ENCODE measurements at regions not wholly inside any gene's neighbourhood (a gene's known extent, or its start where the extent isn't known, plus 50 kb on each side); places are given as distances from the start of the nearest gene placed in this dataset.
A peak's percentile ranks its signal among the peaks of the same experiment; 100 is the strongest.

DNA sequence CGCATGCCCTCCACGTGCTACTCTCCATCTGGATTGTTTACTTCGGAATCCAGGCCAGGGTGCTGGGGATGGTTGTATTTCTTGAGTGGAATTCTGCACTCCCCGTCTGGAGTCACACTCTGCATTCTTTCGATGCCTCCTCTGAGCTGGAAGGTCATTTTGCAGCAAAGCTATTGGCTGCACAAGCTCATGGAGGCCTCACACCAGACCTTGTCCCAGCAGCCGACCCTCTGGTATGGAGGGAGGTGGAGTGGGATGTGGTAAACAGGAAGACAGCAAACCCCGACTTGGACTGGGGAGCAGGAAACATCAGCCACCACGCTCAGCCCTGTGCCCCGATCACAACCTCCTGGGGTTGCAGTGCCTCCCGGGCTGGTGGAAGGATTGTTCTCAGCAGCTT, 225.3 kb upstream of the LNX1 start:
- H3K4me3 Mint-ChIP-seq = no peak overlapping the region
- Histone ChIP-seq H3K4me2 (replicated peaks; ENCODE audit: extremely low read depth, low read length, poor library complexity, severe bottlenecking) (no peak overlapping the region), H3K36me3 (replicated peaks in 1 of 2; ENCODE audit: control insufficient read depth in 1 of 2, insufficient read depth in 2 of 2, low read length in 2 of 2) (no peaks in the 10 kb centered on the region), H3K9ac (ENCODE audit: insufficient read depth, low read length, poor library complexity, severe bottlenecking) (no peak overlapping the region), H3K9me3 (replicated peaks in 1 of 2; ENCODE audit: control insufficient read depth in 1 of 2, insufficient read depth in 1 of 2, low read length in 2 of 2) (no peaks in the 10 kb centered on the region), H3K27ac (ENCODE audit: low read depth in 1 of 2, low read length in 2 of 2) (no peak overlapping the region), H3K27me3 (ENCODE audit: control insufficient read depth in 2 of 2, insufficient read depth in 2 of 2, low read length in 2 of 2) (no peaks in the 10 kb centered on the region), H3K4me3 (replicated peaks in 1 of 3; ENCODE audit: low read depth in 2 of 3, low read length in 3 of 3) (no peak overlapping the region), H3K4me1 (ENCODE audit: control insufficient read depth in 1 of 2, insufficient read depth in 2 of 2, low read length in 2 of 2) (no peaks in the 10 kb centered on the region), H4K20me1 (ENCODE audit: insufficient read depth, low read length) (no peaks in the 10 kb centered on the region), H2AFZ (ENCODE audit: insufficient read depth, low read depth, low read length, poor library complexity, severe bottlenecking) (no peak overlapping the region), H3K79me2 (ENCODE audit: insufficient read depth, low read length) (no peaks in the 10 kb centered on the region)
- TF ChIP-seq, protein P1, sequence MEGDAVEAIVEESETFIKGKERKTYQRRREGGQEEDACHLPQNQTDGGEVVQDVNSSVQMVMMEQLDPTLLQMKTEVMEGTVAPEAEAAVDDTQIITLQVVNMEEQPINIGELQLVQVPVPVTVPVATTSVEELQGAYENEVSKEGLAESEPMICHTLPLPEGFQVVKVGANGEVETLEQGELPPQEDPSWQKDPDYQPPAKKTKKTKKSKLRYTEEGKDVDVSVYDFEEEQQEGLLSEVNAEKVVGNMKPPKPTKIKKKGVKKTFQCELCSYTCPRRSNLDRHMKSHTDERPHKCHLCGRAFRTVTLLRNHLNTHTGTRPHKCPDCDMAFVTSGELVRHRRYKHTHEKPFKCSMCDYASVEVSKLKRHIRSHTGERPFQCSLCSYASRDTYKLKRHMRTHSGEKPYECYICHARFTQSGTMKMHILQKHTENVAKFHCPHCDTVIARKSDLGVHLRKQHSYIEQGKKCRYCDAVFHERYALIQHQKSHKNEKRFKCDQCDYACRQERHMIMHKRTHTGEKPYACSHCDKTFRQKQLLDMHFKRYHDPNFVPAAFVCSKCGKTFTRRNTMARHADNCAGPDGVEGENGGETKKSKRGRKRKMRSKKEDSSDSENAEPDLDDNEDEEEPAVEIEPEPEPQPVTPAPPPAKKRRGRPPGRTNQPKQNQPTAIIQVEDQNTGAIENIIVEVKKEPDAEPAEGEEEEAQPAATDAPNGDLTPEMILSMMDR (IDR thresholded peaks at IDR 0.05) = no peak
- H3K4me1 Mint-ChIP-seq = no peaks in the 10 kb centered on the region
- no peaks in the 10 kb centered on the region for H3K36me3 Mint-ChIP-seq
- H3K27ac Mint-ChIP-seq = peak overlapping the region in 1 of 7 donors; percentile 42
- H3K9me3 Mint-ChIP-seq = peaks cover 0 to 2% (median 0%) of the 10 kb centered on the region in 7 donors
- intact Hi-C loops (cut with micrococcal nuclease) = no loop called here
- 38% methylated on average over 3 of the region's 10 CpGs for WGBS (ENCODE audit: insufficient coverage)
- peaks cover 0 to 1% (median 0%) of the 10 kb centered on the region in 3 donors for H3K27me3 Mint-ChIP-seq (ENCODE audit: low read depth in 3 of 3)
- no peak for DNase-seq

- no peaks in the 10 kb centered on the region for H3K79me2 ChIP-seq (ENCODE audit: insufficient read depth, low read length)
- H3K4me2 ChIP-seq (replicated peaks; ENCODE audit: extremely low read depth, low read length, poor library complexity, severe bottlenecking) = no peak overlapping the region
- no peak for DNase-seq
- Mint-ChIP-seq H3K4me1 (no peaks in the 10 kb centered on the region), H3K4me3 (no peak overlapping the region), H3K36me3 (no peaks in the 10 kb centered on the region), H3K27me3 (ENCODE audit: low read depth in 3 of 3) (peaks cover 0 to 1% (median 0%) of the 10 kb centered on the region in 3 donors), H3K9me3 (peaks cover 0 to 2% (median 0%) of the 10 kb centered on the region in 7 donors), H3K27ac (no peak overlapping the region)
- no peak overlapping the region for H3K27ac ChIP-seq (ENCODE audit: low read depth in 1 of 2, low read length in 2 of 2)
- no peaks in the 10 kb centered on the region for H3K9me3 ChIP-seq (replicated peaks in 1 of 2; ENCODE audit: control insufficient read depth in 1 of 2, insufficient read depth in 1 of 2, low read length in 2 of 2)
- no peaks in the 10 kb centered on the region for H4K20me1 ChIP-seq (ENCODE audit: insufficient read depth, low read length)
- 69% methylated on average over 3 of the region's 3 CpGs for WGBS (ENCODE audit: insufficient coverage)
- H2AFZ ChIP-seq (ENCODE audit: insufficient read depth, low read depth, low read length, poor library complexity, severe bottlenecking) = no peak overlapping the region
- TF ChIP-seq, protein P1 (IDR thresholded peaks at IDR 0.05) = no peak
- no peaks in the 10 kb centered on the region for H3K27me3 ChIP-seq (ENCODE audit: control insufficient read depth in 2 of 2, insufficient read depth in 2 of 2, low read length in 2 of 2)
- no peak overlapping the region for H3K9ac ChIP-seq (ENCODE audit: insufficient read depth, low read length, poor library complexity, severe bottlenecking)
- no peak overlapping the region for H3K4me3 ChIP-seq (replicated peaks in 1 of 3; ENCODE audit: low read depth in 2 of 3, low read length in 3 of 3)
- H3K4me1 ChIP-seq (ENCODE audit: control insufficient read depth in 1 of 2, insufficient read depth in 2 of 2, low read length in 2 of 2) = no peaks in the 10 kb centered on the region
- no peaks in the 10 kb centered on the region for H3K36me3 ChIP-seq (replicated peaks in 1 of 2; ENCODE audit: control insufficient read depth in 1 of 2, insufficient read depth in 2 of 2, low read length in 2 of 2)
- intact Hi-C loops (cut with micrococcal nuclease) = no loop called here
These were observed 224.0 kb upstream of the LNX1 start for GRCh38 chr4:53815281-53815680.

Measured in CD14-positive monocyte (primary cell).